ENCODE measurements at regions not wholly inside any gene's neighbourhood (a gene's known extent, or its start where the extent isn't known, plus 50 kb on each side); places are given as distances from the start of the nearest gene placed in this dataset.

DNA sequence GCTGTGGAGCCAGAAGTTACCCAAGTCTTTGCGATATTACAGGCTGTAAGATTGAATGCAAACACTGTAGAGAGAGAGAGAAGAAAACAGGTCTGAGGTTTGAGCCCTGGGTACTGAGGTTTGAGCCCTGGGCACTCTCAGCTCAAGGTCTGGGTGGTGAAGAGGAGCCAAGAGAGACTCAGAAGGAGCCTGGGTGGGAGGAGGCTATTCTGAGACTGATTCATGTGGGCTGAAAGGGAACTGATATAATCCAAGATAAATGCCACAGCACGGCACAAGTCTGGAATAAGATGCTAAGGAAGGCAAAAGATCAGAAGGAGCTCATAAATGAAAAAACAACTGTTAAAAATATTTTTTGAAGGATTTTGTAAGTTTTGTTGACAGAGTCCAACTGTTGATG, 407.6 kb upstream of the HS6ST1 start:
- DNase-seq (ENCODE audit: low read depth) = no peak

- no peak for DNase-seq (ENCODE audit: low read depth)
Observed at GRCh38 chr2:128726911-128727310, 408.2 kb upstream of the HS6ST1 start.

DNA sequence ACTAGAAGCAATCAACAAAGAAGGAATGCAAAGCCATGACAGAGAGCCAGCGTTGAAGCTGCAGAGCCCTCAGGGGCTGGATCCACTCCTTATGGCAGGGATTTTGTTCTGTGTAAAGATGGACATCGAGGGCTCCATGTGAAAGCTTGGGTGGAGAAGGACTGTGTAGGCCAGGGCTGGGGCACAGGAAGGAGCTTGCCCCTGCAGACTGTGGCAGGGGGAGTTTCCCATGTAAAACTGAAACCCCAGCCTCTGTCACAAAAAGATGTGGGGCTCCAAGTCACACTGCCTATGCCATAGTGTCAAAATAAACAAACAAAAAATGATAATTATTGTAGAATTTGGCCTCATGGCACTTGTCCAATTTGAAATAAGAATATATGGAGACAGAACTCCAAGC, 408.7 kb upstream of the HS6ST1 start:
- DNase-seq (ENCODE audit: low read depth) = no peak

GRCh38 chr2:128727914-128728313, 409.2 kb upstream of the HS6ST1 start:
- DNase-seq (ENCODE audit: low read depth) = no peak

DNA sequence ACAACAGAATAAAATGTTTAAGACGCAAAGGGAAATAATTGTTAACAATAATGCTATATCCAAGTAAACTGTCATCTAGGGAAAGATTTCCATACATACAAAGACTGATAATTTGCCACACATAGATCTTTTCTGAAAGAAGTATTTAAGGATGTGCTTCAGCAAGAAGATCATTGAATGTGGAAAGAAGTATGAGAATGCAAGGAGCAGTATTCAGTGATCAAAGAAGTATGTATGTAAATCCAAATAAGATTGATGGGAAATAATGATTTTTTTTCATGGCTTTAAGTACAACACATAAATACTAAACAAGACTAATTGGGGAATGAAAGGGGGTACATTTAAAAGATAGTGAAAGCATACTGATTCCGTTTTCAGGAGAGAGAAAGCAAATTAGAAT, 410.4 kb upstream of the HS6ST1 start:
- DNase-seq (ENCODE audit: low read depth) = no peak

DNA sequence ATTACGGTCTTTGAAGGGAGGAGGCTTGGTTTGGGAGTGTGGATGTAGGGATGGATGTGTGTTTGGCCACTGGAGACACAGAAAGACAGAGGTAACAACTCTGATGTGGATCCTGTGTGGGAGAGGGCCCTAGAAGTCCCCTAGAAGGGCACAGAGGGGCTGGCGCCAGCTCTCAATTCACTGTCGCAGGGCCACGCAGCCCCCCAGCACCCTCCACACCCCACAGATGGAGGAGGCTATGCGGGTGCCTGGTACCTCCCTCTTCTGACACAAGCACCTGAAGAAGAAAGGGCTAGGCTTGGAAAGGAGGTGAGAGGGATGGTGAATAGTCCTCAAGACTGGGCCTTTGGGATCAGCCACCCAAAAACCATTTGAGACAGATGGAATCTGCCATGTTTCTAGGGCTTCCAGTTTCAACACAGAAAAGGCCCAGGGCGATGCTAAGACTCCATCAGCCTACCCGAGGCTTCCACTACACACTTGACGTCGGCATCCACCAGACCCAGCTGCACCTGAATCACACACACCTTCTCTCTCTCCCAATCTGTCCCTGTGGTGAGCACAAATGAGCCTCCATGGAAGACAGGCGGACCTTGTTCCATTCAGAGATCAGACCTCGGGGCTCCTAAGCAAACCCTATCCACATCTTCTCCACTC, 413.5 kb upstream of the HS6ST1 start:
- DNase-seq (ENCODE audit: low read depth) = no peak

- DNase-seq (ENCODE audit: low read depth) = no peak
Observed at GRCh38 chr2:128732976-128733431, 414.3 kb upstream of the HS6ST1 start.

- DNase-seq (ENCODE audit: low read depth) = no peak
Observed at GRCh38 chr2:128733450-128733849, 414.8 kb upstream of the HS6ST1 start.

- no peak for DNase-seq (ENCODE audit: low read depth)
Observed at GRCh38 chr2:128734521-128735295, 416.0 kb upstream of the HS6ST1 start.

DNA sequence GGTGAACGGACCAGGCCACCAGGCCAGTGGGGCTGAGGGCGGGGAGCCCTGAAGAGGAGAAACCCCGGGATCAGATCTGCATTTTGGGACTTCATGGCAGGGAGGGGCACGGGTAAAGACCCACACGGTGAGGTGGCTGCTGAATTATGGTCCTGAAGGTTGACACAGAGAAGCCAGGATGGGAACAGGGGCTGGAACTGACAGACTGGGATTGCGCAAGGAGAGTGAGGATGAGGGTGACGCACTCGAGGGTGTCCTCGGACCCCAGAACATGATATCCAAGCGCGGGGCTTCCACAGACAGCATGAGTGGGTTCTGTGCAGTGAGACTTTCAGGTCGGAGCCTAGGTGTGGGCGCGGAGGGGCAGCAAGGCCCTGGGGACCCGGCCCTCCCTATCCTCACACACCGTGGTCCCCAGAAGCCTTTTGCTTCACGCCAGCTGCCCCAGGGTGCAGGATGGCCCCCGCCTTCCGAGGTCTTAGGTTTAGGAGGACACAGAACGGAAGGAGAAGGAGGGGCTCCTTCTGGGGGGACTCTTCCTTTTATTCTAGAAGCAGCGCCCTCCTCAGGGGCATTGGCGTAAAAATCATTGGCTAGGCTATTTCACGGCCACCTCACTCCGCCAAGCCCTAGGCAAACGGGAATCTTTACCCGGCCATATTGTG, 416.8 kb upstream of the HS6ST1 start:
- no peak for DNase-seq (ENCODE audit: low read depth)

- no peak for DNase-seq (ENCODE audit: low read depth)
Observed at GRCh38 chr2:128736046-128736688, 417.5 kb upstream of the HS6ST1 start.

DNA sequence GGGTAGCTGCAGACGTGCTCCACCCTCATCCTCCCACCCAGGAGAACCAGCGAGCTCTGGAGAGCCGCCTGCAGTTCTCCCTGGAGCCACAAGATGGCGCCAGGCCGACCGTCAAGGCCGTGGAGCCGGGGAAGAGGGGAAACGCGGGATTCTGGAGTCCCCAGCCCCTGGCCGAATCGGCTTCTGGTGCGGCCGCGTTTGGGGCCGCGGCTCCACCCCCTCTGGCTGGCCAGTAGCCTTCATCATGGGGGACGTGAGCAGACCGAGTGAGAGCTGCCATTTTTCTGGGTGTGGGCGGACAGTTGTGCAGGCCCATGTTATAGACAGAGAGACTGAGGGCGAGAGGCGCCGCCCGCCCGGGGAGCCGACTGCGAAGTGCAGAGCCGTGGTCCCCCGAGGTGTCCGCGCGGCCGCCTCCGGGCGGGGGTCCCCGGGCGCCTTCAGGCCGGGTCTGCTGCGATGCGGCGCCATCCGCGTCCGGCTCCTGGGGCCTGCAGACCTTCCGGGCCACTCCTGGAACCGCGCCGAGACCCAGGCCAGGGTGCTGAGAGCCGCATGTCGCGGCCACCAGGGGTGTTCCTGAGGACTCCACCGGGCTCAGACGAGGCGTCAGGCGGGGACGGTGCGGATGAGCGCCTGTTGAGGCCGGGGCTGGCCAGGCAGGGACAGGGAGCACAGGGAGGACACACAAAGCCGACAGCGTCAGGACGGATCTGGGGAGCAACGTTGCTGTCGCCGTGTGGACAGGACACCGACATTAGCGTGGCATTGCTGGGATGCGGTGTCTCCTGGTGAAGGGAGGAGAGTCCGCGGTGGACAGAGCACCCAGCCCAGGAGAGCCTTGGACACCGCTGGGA, 418.2 kb upstream of the HS6ST1 start:
- DNase-seq (ENCODE audit: low read depth) = peak; percentile 27

GRCh38 chr2:128737546-128737826, 418.8 kb upstream of the HS6ST1 start:
- no peak for DNase-seq (ENCODE audit: low read depth)

GRCh38 chr2:128738446-128739110, 419.9 kb upstream of the HS6ST1 start:
- no peak for DNase-seq (ENCODE audit: low read depth)

GRCh38 chr2:128742467-128742866, 423.8 kb upstream of the HS6ST1 start:
- no peak for DNase-seq (ENCODE audit: low read depth)

DNA sequence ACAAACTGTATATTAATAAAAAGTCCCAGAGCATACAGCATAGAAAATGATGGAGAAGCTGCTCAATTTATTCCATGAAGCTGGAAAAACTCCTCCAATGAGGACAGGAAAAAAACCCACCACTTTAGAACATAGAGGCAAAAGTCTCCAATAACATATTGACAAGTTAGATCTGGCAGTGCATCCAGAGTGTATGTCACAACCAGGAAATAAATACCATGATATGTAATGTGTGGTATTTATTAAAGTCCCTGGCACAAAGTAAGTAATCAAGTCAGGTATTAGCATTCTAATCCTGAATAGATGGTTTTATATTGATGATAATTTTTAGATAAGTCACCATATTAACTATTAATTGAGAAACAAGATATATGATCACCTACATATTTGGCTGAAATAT, 427.3 kb upstream of the HS6ST1 start:
- no peak for DNase-seq (ENCODE audit: low read depth)

DNA sequence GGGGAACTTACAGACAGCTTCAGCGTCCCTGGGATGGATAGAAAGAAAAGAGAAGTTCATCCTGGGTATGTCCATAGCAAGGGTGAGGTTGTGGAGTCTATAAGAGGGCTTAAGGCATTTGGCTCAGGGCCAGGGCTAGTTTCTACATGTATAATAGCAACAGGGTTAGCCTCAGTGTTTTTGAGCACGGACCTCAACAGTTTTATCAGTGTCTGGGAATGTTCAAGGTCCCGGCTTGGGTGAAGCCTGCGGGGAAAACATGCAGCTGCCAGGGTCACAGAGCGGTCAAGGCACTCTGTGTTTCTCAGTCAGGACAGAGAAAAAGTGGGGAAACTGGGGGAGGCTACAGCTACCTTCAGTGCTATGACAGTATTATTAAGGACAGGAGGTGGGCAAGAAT, 427.7 kb upstream of the HS6ST1 start:
- no peak for DNase-seq (ENCODE audit: low read depth)

GRCh38 chr2:128748336-128748735, 429.7 kb upstream of the HS6ST1 start:
- DNase-seq (ENCODE audit: low read depth) = no peak

DNA sequence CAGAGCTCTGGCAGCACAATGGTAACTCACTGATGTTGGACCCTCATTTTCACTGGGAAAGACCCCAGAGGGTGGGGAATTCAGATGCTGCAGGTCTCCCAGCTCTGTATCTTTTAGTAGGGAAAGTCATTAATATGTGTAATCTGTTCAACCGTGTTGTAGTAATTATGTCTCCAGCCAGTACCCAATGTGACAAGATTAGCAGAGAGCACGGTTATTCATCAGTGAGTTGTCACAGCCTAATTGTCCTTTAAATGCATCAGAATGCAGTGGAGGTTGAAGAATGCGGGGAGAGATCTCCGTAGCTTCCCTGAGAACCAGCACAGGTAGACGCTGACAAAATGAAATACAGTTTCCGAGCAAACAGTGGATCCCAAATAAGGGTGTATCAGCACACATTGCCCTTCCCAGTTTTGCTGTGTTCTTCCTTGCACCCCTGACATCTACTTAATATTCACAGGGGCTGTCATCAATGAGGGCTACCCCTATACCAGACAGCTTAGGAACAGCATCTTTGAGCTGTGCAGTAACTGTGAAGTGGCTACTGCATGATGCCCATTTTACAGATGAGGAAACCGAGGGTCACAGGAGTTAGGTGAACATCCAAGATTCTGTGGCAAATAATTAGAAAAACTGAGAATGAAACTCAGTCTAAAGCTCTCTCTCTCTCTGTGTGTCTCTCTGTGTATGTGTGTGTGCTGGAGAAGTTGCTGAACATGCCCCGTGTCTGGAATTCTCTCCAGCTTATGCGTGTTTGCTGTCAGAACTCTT, 430.4 kb upstream of the HS6ST1 start:
- DNase-seq (ENCODE audit: low read depth) = no peak

DNA sequence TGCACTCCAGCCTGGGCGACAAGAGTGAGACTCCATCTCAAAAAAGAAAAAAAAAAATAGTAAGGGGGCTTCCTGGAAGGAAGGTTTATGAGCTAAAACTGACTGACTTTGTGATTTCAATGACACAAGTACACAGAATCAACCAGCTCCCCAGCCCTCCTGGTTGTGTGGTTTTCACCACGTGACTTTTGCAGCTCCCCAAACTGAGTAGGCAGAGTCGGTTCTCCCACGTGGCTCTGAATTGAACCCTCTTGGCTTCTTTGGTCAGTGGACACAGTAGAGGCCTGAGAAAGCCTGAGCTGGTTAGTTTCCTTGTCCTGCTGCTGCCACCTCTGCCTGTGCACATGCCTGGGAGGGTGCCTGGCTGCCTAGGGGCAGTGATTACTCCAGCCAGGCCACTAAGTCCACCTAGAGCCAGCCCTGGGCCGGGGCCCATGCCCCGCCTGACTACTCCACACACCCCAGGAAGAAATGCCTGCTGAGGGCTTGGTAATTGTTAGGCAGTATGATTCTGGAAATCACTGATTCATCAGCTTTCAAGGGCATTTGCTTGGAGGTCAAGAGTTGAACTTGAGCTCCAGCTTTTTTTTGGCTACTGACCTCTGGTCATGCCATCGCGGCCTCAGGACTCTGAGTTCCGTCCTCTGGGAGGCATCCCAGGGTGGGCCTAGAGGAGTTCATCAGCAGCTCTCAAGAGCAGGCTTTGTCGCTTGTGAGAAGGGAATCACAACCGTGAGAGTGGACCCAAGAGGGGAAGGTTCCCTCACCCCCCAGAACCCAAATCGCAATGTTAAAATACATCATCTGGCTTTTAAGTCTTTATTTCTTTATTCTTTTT, 431.9 kb upstream of the HS6ST1 start:
- no peak for DNase-seq (ENCODE audit: low read depth)

All from stimulated activated CD8-positive, alpha-beta memory T cell treated with anti-CD3 and anti-CD28 coated beads, Interleukin-12 subunit alpha, Interleukin-12 subunit beta, amount 100 ng/mL, for 1 hour (primary cell).